SK-N-SH (cell line): ENCODE measurements at regions not wholly inside any gene's neighbourhood (a gene's known extent, or its start where the extent isn't known, plus 50 kb on each side); places are given as distances from the start of the nearest gene placed in this dataset.

Experiments used
- CHD2 ChIP-seq: fragments of 150-350 bp; IDR thresholded peaks from 2 replicates; pipeline ENCODE4 v1.6.1; 2018; ENCODE audit warnings: low read length; ENCODE audit not compliant: partially characterized antibody
- CTCF ChIP-seq: fragments of 200-600 bp; sonication (generic); IDR thresholded peaks from 2 replicates; pipeline ENCODE4 v1.6.1; 2017; ENCODE audit warnings: antibody characterized with exemption, mild to moderate bottlenecking, moderate library complexity
- RAD21 ChIP-seq: IDR thresholded peaks from 2 replicates; pipeline ENCODE4 v1.6.1; 2012; ENCODE audit warnings: mild to moderate bottlenecking, low read length
- TAF1 ChIP-seq: IDR thresholded peaks from 2 replicates; pipeline ENCODE4 v1.6.1; 2012; ENCODE audit warnings: low read depth, mild to moderate bottlenecking, low read length, moderate library complexity, borderline replicate concordance

- TF ChIP-seq CHD2 = no peak
- TF ChIP-seq CTCF = no peak
- TF ChIP-seq RAD21 = no peak
- no peak for TF ChIP-seq TAF1
Observed at GRCh38 chr7:20506175-20506574, 109.3 kb upstream of the ABCB5 start.
